Sigmoid colon (tissue), 4 donors: ENCODE measurements at regions not wholly inside any gene's neighbourhood (a gene's known extent, or its start where the extent isn't known, plus 50 kb on each side); places are given as distances from the start of the nearest gene placed in this dataset.

Source experiments
- EP300 ChIP-seq, 4 donors: sonication (generic); formaldehyde crosslinking; IDR thresholded peaks; one replicate each; pipeline ENCODE4 v1.6.1; 2017; ENCODE audit warnings: antibody characterized with exemption in 4 of 4
- POLR2AphosphoS5 ChIP-seq, 4 donors: sonication (generic); formaldehyde crosslinking; IDR thresholded peaks; one replicate each; pipeline ENCODE4 v1.6.1; 2017; ENCODE audit warnings: antibody characterized with exemption in 4 of 4

- TF ChIP-seq POLR2AphosphoS5 (IDR thresholded peaks at IDR 0.05) (no peak), EP300 (IDR thresholded peaks at IDR 0.05) (no peak)
Observed at GRCh38 chr19:30202060-30202600, 170.1 kb upstream of the ZNF536 start.
